NCI-H1105 treated with DMSO at 0.1 percent for 48 hours (cell line): ENCODE measurements at regions not wholly inside any gene's neighbourhood (a gene's known extent, or its start where the extent isn't known, plus 50 kb on each side); places are given as distances from the start of the nearest gene placed in this dataset.

ENCODE experiments used
- DNase-seq: peaks from one replicate; lab custom pipeline; 2025; lab: John Stamatoyannopoulos, UW

GRCh38 chr1:68293122-68293521 is 60.8 kb upstream of the WLS start:
- DNase-seq, result no peak

GRCh38 chr1:68291688-68292384 is 59.5 kb upstream of the WLS start:
- DNase-seq, result peak; percentile 22

- no peak for DNase-seq
These were observed 54.9 kb upstream of the WLS start for GRCh38 chr1:68287241-68287640.

- no peak for DNase-seq
These were observed 52.7 kb upstream of the WLS start for GRCh38 chr1:68285046-68285445.

GRCh38 chr1:68281946-68282615 is 49.8 kb upstream of the WLS start:
- DNase-seq, result no peak
